SK-N-SH treated with all-trans-retinoic acid at 6 μM for 48 hours (cell line): ENCODE measurements at regions not wholly inside any gene's neighbourhood (a gene's known extent, or its start where the extent isn't known, plus 50 kb on each side); places are given as distances from the start of the nearest gene placed in this dataset.

Source experiments
- BACH2 ChIP-seq: fragments of 250-450 bp; sonication (Bioruptor Pico); IDR thresholded peaks from 2 replicates; pipeline ENCODE4 v1.9.0; 2021; ENCODE audit warnings: mild to moderate bottlenecking, borderline replicate concordance
- CREB5 ChIP-seq: fragments of 250-450 bp; sonication (Bioruptor Pico); IDR thresholded peaks from 2 replicates; pipeline ENCODE4 v1.5.1; 2020; ENCODE audit warnings: low read depth, mild to moderate bottlenecking, moderate library complexity
- CSDC2 ChIP-seq: fragments of 250-450 bp; sonication (Bioruptor Pico); IDR thresholded peaks from 2 replicates; pipeline ENCODE4 v1.5.0; 2020; ENCODE audit warnings: mild to moderate bottlenecking, moderate library complexity
- ISL1 ChIP-seq: fragments of 250-450 bp; sonication (Bioruptor Pico); IDR thresholded peaks from 2 replicates; pipeline ENCODE4 v2.1.2; 2022; ENCODE audit warnings: mild to moderate bottlenecking, moderate library complexity
- OSR1 ChIP-seq: fragments of 250-450 bp; sonication (Bioruptor Pico); IDR thresholded peaks from 2 replicates; pipeline ENCODE4 v1.8.0; 2022; ENCODE audit warnings: moderate library complexity, mild to moderate bottlenecking, inconsistent platforms
- PATZ1 ChIP-seq: fragments of 250-450 bp; sonication (Bioruptor Pico); IDR thresholded peaks from 2 replicates; pipeline ENCODE4 v1.8.0; 2020; ENCODE audit warnings: mild to moderate bottlenecking, moderate library complexity, borderline replicate concordance
- RARB ChIP-seq: fragments of 250-450 bp; sonication (Bioruptor Pico); IDR thresholded peaks from 2 replicates; pipeline ENCODE4 v1.8.0; 2021; ENCODE audit warnings: mild to moderate bottlenecking, moderate library complexity
- TCF4 ChIP-seq: fragments of 250-450 bp; sonication (Bioruptor Pico); IDR thresholded peaks from 2 replicates; pipeline ENCODE4 v1.8.0; 2021; ENCODE audit warnings: mild to moderate bottlenecking, moderate library complexity, borderline replicate concordance
- ZC3H10 ChIP-seq: fragments of 250-450 bp; sonication (Bioruptor Pico); IDR thresholded peaks from 2 replicates; pipeline ENCODE4 v1.5.1; 2021; ENCODE audit warnings: mild to moderate bottlenecking, moderate library complexity
- ZFP3 ChIP-seq: fragments of 250-450 bp; sonication (Bioruptor Pico); IDR thresholded peaks from 2 replicates; pipeline ENCODE4 v1.5.0; 2020; ENCODE audit warnings: mild to moderate bottlenecking, moderate library complexity
- ZFP30 ChIP-seq: fragments of 450-650 bp; formaldehyde crosslinking; IDR thresholded peaks from 2 replicates; pipeline ENCODE4 v1.5.0; 2022; ENCODE audit warnings: mild to moderate bottlenecking, moderate library complexity
- ZNF565 ChIP-seq: fragments of 450-650 bp; formaldehyde crosslinking; conservative IDR thresholded peaks from 2 replicates; pipeline ENCODE4 v1.5.0; 2020; ENCODE audit warnings: low read depth, mild to moderate bottlenecking, moderate library complexity
- ZNF8 ChIP-seq: fragments of 450-650 bp; formaldehyde crosslinking; IDR thresholded peaks from 2 replicates; pipeline ENCODE4 v1.5.0; 2020; ENCODE audit warnings: mild to moderate bottlenecking, moderate library complexity

- TF ChIP-seq ZC3H10 (CRISPR knock-in tag): no peak
- TF ChIP-seq ZFP3: no peak
- TF ChIP-seq TCF4 (CRISPR knock-in tag): no peak
- TF ChIP-seq PATZ1 (CRISPR knock-in tag): no peak
- TF ChIP-seq CSDC2 (CRISPR knock-in tag): no peak
- no peak for TF ChIP-seq OSR1
- no peak for TF ChIP-seq CREB5 (CRISPR knock-in tag)
- no peak for TF ChIP-seq BACH2
- no peak for TF ChIP-seq ZFP30 (CRISPR knock-in tag)
- no peak for TF ChIP-seq ZNF8 (CRISPR knock-in tag)
- TF ChIP-seq ZNF565: no peak
- TF ChIP-seq ISL1 (CRISPR knock-in tag): no peak
- no peak for TF ChIP-seq RARB (CRISPR knock-in tag)
Measured at GRCh38 chr9:119675951-119676350, 306.7 kb upstream of the BRINP1 start.
